ENCODE measurements at regions not wholly inside any gene's neighbourhood (a gene's known extent, or its start where the extent isn't known, plus 50 kb on each side); places are given as distances from the start of the nearest gene placed in this dataset.

GRCh38 chr2:220374282-220374681 lies 746.9 kb downstream of the SLC4A3 start:
- TF ChIP-seq CTCF (IDR thresholded peaks at IDR 0.05) (no peak), POLR2A (IDR thresholded peaks at IDR 0.05) (no peak), POLR2AphosphoS5 (IDR thresholded peaks at IDR 0.05) (no peak), EP300 (IDR thresholded peaks at IDR 0.05) (no peak)
